ENCODE measurements at regions not wholly inside any gene's neighbourhood (a gene's known extent, or its start where the extent isn't known, plus 50 kb on each side); places are given as distances from the start of the nearest gene placed in this dataset.

GRCh38 chr6:163630572-163630971 lies 216.1 kb downstream of the QKI start:
- Histone ChIP-seq H3K27me3 (peaks cover 0 to 4% (median 0%) of the 10 kb centered on the region in 3 donors), H3K4me1 (no peaks in the 10 kb centered on the region), H3K4me3 (no peak overlapping the region), H3K9me3 (no peaks in the 10 kb centered on the region), H3K36me3 (no peaks in the 10 kb centered on the region), H3K27ac (no peak overlapping the region)
- intact Hi-C loops (cut with DNase I; ENCODE audit: low total_unique reads) = no loop called here
- in situ Hi-C loops (cut with MboI; ENCODE audit: low sequenced_read_pairs in 4 of 4) = loop anchor here in 1 of 4 donors (25.0 kb wide), 1 partner anchor 1607 kb away; no protein-coding TSS in a partner anchor
- ATAC-seq (no peak), DNase-seq (no peak)
- no peak for TF ChIP-seq POLR2A (IDR thresholded peaks at IDR 0.05)

- intact Hi-C loops (cut with DNase I; ENCODE audit: low total_unique reads) (no loop called here), in situ Hi-C loops (cut with MboI; ENCODE audit: low sequenced_read_pairs in 4 of 4) (loop anchor here in 1 of 4 donors (25.0 kb wide), 1 partner anchor 1607 kb away; no protein-coding TSS in a partner anchor)
- H3K36me3 ChIP-seq = no peaks in the 10 kb centered on the region
- H3K27ac ChIP-seq = no peak overlapping the region
- TF ChIP-seq CTCF (IDR thresholded peaks at IDR 0.05 in 4 of 5, conservative IDR thresholded peaks at IDR 0.05 in 1 of 5) = no peak
- no peak for TF ChIP-seq POLR2A (IDR thresholded peaks at IDR 0.05)
- DNase-seq (no peak), ATAC-seq (no peak)
- no peaks in the 10 kb centered on the region for H3K9me3 ChIP-seq
- peaks cover 0 to 4% (median 0%) of the 10 kb centered on the region in 3 donors for H3K27me3 ChIP-seq
- H3K4me1 ChIP-seq = no peaks in the 10 kb centered on the region
- H3K4me3 ChIP-seq = no peak overlapping the region
These were observed 215.6 kb downstream of the QKI start for GRCh38 chr6:163630096-163630495.

Measured in gastrocnemius medialis (tissue), 4 donors.